T1000 (cell line): ENCODE measurements at regions not wholly inside any gene's neighbourhood (a gene's known extent, or its start where the extent isn't known, plus 50 kb on each side); places are given as distances from the start of the nearest gene placed in this dataset.
A peak's percentile ranks its signal among the peaks of the same experiment; 100 is the strongest.

Source experiments
- DNase-seq: peaks from one replicate; lab custom pipeline; 2025; ENCODE audit warnings: mixed read lengths; lab: John Stamatoyannopoulos, UW

GRCh38 chr2:157150747-157151146 lies 106.8 kb upstream of the GALNT5 start:
- no peak for DNase-seq

- DNase-seq: no peak
Observed at GRCh38 chr2:157152362-157152761, 105.1 kb upstream of the GALNT5 start.

DNA sequence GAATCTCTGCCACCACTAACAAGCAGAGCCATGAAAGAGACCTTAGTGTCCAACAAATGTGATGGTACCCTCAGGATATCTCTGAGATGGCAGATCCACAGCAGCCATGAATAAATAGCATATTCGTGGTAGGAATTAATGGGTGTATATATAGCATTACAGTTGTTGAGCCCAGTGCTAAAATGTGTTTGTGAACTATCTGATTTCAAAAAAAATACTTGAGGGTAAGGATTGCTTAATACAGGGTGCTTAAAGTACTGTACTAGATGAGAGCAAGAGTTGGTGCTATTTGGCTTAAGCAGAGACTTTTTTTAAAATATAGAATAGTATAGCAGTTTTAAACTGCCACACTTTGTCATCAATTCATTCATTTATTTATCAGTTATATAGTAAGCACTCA lies 101.5 kb upstream of the GALNT5 start:
- no peak for DNase-seq

DNA sequence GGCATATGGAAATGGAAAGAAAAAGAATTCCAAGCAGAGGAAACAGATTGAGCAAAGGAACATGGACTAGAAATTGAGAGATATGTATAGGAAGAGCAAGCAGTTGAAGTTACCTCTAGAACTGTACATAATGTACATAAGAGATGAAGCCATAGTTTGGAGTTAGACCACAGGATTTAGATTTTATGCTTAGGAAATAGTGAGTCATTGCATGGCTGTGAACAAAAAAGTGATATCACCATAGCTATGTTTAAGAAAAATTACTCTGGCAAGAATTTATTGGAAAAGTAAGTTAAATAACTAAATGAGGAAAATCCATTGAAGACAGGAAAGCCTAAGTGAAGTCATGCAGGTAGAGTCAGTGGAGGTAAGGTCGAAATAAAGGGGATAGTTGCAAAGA lies 99.4 kb upstream of the GALNT5 start:
- DNase-seq: no peak

DNA sequence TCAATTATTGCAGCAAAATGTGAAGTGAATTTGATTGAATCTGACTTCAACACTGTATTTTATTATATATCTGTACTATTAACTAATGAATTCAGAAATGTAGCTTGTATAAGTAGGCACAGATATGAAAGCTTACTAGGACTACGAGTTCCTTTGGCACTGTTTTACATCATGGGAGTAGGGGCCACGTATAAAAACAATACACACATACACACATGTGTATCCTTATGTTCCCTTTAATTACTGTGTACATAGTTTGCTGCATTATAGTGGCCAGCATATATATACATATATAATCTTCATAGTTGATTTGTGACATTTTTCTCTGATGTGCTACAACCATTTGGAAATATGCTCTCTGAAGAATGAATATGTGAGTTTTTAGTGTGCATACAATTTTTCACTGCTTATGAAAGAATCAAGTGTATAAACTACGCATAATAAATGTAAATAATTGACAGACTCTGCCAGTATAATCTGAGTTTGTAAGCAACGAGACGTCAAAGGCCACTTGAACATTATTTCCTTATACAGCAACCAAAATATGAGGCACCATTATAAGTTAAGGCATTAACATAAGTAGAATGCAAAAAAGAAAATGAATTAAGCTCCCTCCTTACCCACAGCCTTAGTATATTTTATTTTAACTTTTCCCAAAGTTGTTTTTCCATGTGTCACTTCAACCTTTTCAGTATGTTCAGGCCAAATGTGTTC lies 98.1 kb upstream of the GALNT5 start:
- no peak for DNase-seq

GRCh38 chr2:157160111-157160510 lies 97.4 kb upstream of the GALNT5 start:
- DNase-seq: no peak

DNA sequence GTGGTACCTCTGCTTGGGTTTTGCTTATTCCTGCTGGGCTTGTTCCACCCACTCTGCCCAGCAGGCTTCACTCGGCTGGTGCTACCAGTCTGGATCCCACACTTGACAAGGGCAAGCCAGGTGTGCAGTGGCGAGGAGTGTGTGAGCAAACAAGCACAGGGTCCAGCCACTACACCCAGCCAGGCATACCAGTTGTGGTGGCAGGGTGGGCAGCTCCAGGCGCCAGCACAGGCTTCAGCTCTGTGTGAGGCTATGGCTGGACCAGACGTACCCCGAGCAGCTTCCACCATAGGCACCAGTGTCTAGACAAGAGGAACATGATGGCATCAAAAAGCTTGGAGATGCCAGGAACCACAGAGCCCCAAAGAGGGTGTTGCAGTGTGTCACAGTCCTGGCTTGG lies 93.1 kb upstream of the GALNT5 start:
- DNase-seq: no peak

- no peak for DNase-seq
Observed at GRCh38 chr2:157164891-157165290, 92.6 kb upstream of the GALNT5 start.

- DNase-seq: no peak
Observed at GRCh38 chr2:157168501-157168900, 89.0 kb upstream of the GALNT5 start.

- no peak for DNase-seq
Observed at GRCh38 chr2:157169889-157170288, 87.6 kb upstream of the GALNT5 start.

DNA sequence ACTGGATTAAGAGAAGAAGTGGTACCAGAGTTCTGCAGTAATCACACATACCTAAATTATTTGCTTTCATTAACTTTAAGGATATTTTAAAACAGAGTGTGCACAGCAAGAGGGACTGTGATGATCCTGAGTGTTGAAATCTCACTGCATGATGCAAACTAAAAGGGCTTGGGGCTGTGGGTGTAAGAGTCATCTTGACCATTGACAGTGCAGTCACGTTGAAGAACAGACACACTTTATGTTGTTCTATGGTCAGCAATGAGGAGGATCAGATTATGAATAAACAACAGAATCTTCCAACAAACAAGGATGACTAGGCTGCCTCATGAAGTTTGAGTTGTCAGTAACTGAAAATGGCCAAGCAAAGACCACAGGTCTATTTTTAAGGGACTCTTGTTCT lies 87.2 kb upstream of the GALNT5 start:
- DNase-seq: no peak

- DNase-seq: no peak
Observed at GRCh38 chr2:157172239-157172638, 85.3 kb upstream of the GALNT5 start.

DNA sequence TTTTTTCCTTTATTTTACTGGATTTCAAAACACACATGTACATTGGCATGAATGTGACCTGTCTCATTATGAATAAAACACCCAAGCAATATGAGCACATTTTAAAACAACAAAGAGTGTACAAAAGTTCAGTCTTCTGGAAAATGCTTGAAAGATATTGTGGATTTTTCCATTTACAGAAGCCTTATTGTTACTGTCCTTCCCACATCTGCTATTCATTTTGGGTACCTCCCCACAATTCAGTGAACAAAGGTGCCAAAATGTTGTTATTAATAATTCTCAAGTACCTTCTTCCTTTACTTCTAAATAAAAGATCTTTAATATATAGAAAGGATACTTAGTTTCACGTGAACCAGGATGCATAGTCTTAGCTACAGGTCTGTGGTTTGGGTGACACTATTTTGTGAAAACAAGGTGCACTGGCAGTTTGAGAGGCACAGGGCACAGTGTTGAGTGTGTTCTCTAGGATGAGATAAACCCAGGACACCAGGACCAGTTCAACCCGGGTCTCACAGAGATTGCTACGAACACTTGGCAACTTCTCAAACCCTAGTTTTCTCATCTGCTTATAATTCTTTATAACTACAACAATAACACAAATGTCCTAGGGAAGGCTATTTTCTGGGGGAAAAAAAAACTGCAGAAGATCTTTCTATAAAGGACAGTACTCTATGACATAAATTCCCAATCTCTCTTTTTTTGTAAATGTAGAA lies 84.5 kb upstream of the GALNT5 start:
- DNase-seq: no peak

DNA sequence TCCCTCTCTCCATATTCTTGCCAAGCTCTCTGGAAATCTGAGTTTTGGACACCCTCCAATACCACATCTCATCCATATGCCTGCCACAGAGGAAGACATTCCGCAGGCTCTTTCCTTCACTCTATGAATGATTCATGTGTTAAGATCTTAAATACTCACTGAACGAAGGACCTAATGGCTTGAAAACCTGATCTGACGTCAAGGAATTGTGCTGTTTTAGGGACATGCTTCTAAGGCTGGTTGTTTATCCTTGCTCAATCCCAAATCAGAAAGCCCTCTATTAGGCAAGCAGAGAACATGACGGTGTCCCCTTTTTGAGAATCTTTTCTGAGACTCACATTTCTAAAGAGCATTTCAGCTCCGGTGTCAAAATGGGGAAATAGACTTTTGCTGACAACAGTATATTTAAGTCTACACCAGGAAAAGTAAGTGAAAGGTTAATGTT lies 83.7 kb upstream of the GALNT5 start:
- peak; percentile 45 for DNase-seq

DNA sequence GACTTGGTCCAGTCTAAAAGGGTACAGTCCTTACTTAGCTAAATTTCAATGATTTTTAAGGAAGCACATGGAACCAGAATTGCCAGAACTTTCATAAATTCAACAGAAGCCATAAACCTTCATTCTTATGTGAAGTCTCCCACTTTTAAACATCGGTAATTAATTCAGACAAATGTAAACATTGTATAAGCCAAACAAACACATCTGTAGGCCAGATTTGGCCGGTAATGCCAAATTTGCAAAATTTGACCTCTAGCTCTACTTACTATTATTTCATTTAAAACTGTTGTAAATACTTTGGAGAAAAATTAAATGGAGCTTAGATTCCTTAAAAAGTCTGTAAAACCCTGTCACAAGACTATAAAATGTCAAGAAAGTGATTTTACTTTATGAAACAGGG lies 83.2 kb upstream of the GALNT5 start:
- no peak for DNase-seq

- no peak for DNase-seq
Observed at GRCh38 chr2:157176602-157177001, 80.9 kb upstream of the GALNT5 start.

DNA sequence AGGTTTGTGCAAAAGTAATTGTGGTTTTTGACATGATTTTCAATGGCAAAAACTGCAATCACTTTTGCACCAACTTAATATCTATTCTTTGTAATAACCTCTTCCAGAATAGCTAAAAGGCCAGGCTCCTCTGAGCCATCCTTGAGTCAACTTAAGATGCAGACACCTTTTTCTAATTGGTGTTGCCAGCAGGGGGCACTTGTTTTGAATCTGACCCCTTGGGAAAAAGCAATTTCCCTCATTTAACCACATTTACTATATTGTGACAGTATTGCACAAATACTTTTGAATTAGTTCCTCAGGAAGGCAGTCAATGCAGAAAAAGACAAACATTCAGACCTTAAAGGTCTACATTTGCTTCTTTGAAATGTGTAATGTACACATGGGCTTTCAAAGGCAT lies 78.6 kb upstream of the GALNT5 start:
- no peak for DNase-seq

- no peak for DNase-seq
Observed at GRCh38 chr2:157179324-157180105, 78.0 kb upstream of the GALNT5 start.

GRCh38 chr2:157180359-157180758 lies 77.1 kb upstream of the GALNT5 start:
- no peak for DNase-seq

GRCh38 chr2:157181234-157181633 lies 76.3 kb upstream of the GALNT5 start:
- DNase-seq: no peak

- DNase-seq: no peak
Observed at GRCh38 chr2:157182204-157182709, 75.2 kb upstream of the GALNT5 start.

GRCh38 chr2:157182834-157183396 lies 74.6 kb upstream of the GALNT5 start:
- no peak for DNase-seq
